ENCODE measurements at regions not wholly inside any gene's neighbourhood (a gene's known extent, or its start where the extent isn't known, plus 50 kb on each side); places are given as distances from the start of the nearest gene placed in this dataset.

DNA sequence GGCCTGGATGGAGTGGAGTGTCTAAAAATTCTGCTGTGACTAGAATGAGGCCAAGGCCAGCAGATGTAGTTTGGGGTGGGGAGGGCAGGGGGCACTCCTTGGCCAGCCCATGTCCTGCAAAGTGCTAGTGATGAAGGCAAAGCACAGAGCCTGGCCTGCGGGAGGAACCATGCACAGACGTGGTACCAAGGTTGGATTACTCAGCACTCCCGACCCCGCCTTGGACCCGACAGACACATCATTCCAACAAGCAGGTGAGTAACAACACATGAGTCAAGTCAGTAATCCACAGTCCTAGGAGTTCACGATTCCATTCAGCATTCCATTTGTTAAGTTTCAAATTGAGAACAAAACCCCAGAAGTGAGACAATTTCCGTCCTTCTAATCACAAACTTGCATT lies 317.3 kb downstream of the TCERG1L start:
- DNase-seq, result no peak

- no peak for DNase-seq
These were observed 316.7 kb downstream of the TCERG1L start for GRCh38 chr10:130994845-130995244.

DNA sequence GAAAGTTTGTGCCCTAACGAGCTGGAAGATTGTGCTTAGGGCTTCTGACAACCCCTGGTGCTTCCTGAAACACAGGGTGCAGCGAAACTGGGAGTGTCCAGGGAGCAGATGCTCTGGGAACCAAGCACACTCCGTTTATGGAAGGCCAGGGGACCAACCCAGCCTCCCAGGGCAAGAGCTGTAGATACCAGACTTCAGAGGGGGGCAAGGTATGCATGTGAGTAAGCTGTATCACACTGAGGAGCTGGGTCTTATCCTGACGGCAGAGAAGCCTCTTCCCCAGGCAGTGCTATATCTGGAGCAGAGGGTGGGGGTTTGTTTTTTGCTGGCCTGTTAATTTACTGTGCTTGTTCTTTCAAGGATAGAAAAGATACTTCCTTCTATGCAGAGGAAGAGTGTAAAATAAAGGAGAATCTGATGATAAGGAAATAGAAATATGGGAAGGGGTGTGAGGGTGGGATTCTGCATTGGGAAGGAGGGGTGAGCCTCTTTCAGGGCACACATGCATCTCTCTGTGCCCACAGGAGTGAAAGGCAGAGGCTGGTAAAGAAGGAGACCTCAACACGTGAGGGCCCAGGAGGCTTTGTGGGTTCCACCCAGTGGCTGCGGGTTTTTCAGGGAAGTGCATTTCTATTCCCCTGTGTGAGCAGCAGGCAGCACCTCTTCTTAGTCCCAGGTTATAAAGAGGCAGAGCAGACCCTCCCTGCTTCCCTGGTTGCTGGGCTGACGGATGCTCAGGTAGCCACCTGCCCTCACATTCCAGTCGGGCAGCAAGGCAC lies 314.1 kb downstream of the TCERG1L start:
- DNase-seq, result no peak

DNA sequence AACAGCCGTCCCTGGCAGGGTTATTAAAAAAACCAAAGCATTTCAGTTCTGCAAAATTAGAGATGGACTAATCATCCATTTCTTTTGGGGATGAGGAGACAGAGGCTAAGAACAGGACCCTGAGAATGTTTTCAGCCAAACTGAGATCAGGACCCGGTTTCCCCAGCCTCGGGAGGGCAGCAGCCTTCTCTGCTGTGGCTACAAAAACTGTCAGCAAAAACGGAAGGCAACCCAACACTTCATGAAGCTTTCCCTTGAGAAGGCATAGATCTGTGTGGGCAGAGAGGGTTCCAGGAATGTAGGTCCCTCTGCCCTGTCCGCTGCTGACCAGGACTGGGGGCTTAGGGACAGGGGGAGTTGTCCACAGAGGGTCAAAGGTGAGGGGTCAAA lies 313.5 kb downstream of the TCERG1L start:
- no peak for DNase-seq

DNA sequence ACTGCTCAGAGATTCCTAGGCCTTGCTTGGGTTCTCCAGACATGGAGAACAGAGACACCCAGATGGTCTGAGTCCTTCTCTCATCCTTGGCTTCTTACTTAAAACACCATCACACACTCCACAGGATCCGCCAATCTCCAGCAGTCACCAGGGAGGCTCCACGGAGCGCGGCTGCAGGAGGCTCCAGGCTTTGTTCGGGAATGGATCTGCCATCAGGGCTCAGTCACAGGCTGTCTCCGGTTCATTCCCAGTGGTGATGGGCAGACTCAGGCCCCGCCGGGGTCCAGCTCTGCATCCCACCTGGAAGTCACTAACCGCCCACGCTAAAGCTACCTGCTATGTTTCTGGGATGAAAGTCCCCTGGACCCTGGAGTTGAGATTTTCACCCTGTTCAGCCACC lies 312.9 kb downstream of the TCERG1L start:
- DNase-seq, result no peak

- DNase-seq, result no peak
These were observed 311.9 kb downstream of the TCERG1L start for GRCh38 chr10:130999376-131000202.

- no peak for DNase-seq
These were observed 311.3 kb downstream of the TCERG1L start for GRCh38 chr10:131000244-131000643.

DNA sequence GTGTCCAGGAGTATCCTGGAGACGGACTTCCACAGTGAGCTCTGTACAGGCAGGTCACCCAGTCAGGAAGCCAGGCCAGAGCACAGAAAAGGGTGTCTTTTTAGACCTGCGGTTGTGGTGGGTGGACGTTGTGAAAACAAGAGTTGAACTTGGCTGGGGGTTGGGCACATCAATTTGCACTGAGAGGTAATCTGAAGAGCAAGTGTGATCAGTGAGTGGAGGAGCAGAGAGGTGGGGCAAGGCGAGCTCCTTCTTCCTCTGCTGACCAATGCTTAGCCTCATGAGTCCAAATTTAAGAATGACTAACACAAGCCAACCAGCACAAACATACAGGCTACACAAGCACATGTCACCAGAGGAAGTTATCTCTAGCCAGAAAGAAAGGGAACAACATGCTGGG lies 310.8 kb downstream of the TCERG1L start:
- no peak for DNase-seq

GRCh38 chr10:131001438-131001837 lies 310.1 kb downstream of the TCERG1L start:
- DNase-seq, result no peak

DNA sequence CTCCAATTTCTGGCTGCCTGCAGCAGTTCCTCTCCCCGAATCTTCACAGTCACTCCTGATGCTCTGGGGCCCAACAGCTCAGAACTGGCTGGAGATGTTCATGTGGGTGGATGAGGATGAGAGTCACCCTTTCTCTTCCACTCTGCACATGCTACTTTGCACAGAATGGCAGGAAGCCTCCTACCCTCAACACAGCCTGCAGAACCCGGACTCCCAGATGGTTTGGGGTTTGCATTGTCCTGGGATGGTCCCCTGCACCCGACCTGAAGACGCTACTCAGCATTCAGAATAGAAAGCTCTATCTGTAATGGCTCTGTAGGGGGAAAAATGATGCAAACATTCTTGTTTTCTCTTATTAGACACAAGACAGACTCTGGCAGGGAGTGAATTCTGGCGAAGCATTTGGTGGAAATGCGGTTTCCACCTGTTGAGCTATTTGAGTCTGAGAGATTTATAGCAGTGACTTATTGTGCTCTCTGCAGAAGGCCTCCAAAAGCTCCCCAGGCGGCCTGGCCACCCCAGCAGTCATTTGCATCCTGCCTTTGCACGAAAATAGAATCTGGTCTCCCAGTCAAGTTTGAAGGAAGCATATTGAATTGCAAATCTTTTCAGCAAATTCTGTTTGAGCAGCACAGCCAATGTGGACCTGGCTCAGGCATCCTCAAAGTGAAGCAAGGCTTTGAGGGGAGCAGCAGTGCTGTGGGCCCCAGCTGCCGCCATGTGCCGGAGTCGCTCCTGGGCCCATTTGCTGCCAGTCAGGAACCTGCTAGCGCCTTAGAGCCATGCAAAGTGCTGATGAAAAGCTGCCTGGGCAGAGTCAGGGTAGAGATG lies 309.3 kb downstream of the TCERG1L start:
- DNase-seq, result no peak

DNA sequence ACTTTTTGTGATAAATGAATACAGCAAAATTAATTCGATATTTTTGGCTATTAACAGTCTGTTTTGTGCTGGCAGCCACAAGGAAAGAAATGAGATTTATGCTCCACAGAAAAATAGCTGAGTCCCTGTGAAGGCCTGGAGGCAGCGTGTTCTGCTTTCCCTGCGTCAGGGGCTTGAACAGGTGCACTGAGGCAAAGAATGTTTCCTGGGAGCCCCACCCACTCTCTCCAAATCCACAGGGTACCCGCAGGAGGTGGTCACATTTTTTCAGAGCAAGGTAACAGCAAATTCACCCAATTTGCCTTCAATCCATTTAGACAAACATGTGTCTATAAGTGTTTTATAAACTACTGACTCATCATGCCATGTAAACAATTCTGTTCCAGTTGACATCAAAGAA lies 308.1 kb downstream of the TCERG1L start:
- DNase-seq, result no peak

DNA sequence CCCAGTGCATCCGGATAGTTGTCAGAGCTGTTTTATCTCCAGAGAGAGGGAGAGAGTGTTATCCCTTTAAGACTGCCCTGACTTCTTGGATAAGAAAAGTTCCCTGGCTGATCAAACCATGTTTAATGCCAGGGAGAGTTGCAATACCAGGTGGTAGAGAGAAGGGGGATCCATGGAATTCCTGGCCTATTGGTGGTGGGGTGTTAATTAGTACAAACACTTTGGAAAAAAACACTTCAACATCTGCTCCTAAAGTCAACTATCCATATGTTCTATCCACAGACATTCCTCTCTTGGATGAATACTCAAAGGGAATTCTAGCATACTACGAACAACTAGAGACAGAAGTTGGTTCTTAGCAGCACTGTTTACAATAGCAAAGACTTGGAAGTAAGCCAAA lies 307.2 kb downstream of the TCERG1L start:
- DNase-seq, result no peak

DNA sequence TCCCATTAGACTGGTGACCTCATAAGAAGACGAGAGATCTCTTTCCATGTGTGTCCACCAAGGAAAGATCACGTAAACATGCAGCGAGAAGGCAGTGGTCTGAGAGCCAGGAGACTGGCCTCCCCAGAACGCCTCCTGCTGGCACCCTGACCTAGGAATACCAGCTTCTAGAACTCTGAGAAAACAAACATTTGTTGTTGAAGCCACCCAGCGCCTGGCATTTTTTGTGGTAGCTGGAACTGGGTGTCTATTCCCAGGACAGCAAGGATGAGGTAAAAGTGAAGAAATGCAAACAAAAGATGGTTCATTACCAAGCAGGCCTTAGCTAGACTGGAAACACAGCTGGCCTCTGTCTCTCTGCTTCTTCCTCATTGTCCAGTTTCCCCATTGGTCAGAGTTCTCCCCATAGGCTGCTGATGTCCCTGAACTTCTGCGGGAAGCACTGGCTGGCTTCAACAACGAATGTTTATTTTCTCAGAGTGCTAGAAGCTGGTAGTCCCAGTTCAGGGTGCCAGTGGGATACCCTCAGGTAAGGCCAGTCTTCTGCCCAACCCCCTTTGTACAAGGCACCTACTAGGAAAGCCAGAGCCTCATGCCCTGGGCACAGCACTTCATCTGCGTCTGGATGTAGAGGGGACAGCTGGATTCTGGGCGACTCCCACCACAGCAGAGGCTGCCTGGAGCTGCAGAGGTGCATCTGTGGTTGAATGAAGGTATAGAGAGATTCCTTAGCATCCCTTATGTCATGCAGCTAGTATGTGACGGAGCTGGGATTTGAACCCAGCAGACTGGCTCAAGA lies 304.9 kb downstream of the TCERG1L start:
- no peak for DNase-seq

- DNase-seq, result no peak
These were observed 301.7 kb downstream of the TCERG1L start for GRCh38 chr10:131009791-131010190.

DNA sequence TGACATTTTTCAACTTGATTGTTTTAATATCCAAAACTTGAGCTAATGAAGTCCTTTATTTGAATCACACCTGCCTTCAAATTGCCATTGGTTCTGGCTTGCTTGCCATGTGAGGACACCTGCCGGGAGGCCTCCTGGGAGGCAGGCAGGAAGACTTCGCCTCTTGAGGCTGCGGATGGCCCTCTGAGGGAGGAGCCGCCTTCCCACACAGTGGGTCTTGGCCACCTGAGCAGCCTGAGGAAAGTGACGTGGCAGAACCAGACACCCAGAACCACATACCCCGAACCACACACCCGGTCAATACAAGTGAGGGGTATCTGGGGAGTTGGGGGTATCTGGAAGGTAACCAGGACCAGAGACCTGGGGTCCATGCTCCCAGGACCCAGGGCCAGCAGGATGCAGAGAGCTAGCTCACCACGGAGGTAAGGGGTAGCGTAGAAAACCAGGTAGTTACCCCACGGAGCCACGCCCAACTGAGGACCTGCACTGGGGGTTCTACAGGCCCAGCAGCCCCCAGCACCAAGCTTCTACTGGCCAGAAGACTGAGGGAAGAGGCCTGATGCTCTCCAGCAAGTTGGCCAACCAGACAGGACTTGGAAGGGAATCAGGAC lies 300.5 kb downstream of the TCERG1L start:
- DNase-seq, result no peak

DNA sequence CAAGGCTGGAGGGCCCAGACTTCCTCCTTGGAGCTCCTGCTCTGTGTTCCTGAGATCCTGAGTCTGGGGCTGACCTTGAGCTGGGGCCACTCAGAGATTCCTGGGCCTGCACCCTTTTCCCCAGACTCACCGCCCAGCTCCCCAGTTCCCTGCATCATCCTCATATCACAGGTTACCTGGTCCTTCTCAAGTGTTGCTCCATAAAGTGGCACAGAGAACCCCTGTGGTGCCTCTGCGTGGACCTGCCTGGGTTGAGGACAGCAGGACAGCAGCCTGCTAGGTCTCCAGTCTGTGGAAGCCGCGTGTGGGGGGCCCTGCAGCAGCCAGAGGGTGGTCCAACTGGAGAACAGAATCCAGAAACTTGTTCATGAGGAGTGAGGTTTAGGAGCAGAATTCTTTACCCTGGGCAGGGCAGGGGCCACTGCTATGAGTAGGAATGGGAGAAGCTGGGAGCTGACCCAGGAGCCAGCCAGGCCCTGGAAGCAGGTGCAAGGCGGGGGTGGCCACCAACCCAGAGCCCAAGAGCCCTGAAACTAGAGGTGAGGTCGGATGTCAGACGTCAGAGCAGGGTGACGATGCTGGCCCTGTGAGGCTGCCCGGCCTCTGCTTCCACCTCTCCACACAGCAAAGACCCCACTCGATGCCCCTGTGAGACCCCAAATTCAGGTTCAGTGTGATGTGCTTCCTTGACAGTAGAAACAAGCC lies 299.4 kb downstream of the TCERG1L start:
- DNase-seq, result no peak

DNA sequence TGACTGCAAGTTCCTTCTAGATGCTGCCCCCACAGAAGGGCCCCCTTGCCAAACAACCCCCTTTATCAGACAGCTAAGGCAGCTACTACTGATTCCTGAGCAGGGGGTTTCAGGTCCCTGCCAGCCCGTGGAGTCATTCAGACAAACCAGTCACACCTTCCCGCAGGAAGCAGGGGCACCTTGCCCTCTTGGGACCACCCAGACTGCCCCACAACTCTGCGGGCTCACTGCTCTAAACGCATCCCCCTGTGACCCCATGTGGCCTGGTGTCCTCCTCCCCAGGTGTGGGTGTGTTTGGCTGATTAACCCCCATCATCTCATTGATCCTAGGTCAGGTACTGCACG lies 298.9 kb downstream of the TCERG1L start:
- no peak for DNase-seq

GRCh38 chr10:131013281-131013912 lies 298.1 kb downstream of the TCERG1L start:
- no peak for DNase-seq

GRCh38 chr10:131014271-131014670 lies 297.2 kb downstream of the TCERG1L start:
- no peak for DNase-seq

- no peak for DNase-seq
These were observed 296.2 kb downstream of the TCERG1L start for GRCh38 chr10:131015271-131015670.

DNA sequence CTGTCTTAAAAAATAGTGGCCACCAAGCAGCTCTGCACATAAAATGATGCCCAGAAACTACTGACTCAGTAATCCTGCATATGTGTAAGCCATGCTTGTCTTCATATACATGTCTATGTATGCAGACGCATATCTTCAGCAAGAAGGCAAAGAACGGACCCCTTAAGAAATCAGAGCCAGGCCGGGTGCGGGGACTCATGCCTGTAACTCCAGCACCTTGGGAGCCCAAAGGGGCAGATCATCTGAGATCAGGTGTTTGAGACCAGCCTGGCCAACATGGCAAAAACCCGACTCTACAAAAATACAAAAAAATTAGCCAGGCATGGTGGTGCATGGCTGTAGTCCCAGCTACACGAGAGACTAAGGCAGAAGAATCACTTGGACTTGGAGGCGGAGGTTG lies 295.0 kb downstream of the TCERG1L start:
- DNase-seq, result no peak

All from activated CD4-positive, alpha-beta T cell treated with anti-CD3 and anti-CD28 coated beads for 48 hours (primary cell).